ENCODE measurements at regions not wholly inside any gene's neighbourhood (a gene's known extent, or its start where the extent isn't known, plus 50 kb on each side); places are given as distances from the start of the nearest gene placed in this dataset.

- no peak for DNase-seq (ENCODE audit: low read depth)
Measured at GRCh38 chr22:27639248-27640086, 162.1 kb downstream of the MN1 start.

DNA sequence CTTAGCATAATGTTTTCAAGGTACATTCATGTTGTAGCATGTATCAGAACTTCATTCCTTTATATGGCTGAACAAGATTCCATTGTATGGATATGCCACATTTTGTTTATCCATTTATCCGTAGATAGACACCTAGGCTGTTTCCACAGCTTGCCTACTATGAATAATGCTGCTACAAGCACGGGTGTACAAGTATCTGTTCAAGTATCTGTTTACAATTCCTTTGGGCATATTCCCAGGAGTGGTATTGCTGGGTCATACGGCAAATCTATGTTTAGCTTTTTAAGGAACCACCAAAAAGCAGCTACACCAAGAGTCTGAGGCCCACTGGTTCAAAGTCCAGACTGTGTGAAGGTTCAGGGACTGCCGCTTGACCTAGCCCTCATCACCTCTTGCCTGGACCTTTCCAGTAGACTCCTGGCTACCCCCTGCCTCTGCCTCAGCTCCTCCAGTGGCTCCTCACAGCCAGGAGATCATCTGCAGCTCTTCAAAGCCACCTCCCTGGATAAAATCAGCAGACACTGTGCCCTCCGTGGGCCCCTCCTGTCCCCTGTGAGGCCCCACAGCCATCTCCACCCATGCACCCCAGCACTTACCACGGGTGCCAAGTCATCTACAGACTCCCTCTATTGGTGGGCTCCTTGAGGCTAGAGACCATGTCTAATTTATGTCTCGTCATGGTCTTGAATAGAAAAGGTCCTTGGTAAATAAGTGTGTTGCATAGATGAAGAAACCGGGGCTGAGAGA lies 160.3 kb downstream of the MN1 start:
- no peak for DNase-seq (ENCODE audit: low read depth)

- DNase-seq (ENCODE audit: low read depth) = no peak
Measured at GRCh38 chr22:27642104-27642800, 159.3 kb downstream of the MN1 start.

GRCh38 chr22:27643907-27644306 lies 157.6 kb downstream of the MN1 start:
- no peak for DNase-seq (ENCODE audit: low read depth)

DNA sequence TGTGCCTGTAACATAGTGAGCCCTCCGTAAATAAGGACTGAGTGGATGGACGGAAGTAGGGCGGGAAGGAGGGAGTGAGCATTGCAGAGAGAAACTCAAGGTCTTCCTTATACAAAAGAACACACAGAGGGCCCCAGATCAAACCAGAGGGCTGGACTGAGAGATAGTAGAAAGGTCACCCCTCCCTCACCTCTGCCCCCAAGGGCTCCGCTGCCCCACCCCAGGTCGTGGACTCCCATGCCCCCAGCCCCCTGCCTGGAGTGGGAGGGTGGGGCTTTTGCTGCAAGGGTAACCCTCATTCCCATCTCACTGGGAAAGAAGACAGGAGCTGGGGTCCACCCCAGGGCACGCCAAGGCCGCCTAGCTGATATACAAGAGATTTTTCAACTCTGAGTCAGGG lies 157.0 kb downstream of the MN1 start:
- no peak for DNase-seq (ENCODE audit: low read depth)

DNA sequence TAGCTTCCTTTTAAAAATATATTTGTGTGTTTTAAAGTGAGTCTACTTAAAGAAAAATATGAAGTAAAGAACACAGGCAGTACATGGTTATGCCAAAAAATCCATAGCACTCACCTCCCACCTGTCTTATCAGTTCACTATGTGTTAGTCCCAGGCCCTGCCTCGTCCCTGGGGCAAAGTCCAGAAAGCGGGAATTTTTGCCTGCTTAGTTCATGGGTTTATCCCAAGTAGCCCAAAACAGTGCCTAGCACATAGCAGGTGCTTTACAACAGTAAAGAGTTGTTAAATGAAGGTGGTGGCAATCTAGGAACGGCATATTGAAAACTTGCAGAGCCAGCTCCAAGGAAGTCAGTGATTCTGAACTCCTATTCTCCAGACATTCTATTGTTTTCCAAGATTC lies 154.0 kb downstream of the MN1 start:
- DNase-seq (ENCODE audit: low read depth) = no peak

DNA sequence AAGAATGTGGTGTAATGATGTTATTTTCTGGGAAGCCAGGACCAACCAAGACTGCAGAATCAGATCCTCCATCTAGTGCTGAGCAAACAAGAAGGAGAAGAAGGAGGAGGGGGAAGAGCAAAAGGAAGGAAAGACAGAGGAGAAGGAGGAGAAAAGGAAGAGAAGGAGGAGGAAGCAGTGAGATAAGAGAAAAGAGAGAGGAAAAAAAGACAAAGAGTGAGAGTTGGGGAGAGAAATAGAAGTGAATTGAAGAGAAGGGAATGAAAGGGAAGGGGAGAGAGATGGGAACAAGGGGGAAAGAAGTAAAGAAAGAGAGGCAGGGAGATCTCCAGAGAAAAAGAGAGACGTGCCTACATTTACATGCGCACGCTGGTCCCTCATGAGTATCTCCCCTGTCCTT lies 153.5 kb downstream of the MN1 start:
- no peak for DNase-seq (ENCODE audit: low read depth)

DNA sequence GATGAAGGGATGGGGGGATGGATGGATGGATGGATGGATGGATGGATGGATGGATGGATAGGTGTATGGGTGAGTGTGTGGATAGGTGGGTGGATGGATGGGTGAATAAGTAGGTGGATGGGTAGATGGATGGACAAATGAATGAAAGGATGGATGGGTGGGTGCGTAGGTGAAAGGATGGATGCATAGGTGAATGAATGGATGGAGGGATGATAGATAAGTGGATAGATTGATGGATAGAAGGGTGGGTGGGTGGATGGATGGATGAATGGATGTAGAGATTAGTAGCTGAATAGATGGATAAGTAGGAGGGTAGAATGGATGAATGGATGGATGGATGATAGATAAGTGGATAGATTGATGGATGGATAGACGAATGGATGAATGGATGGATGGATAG lies 152.7 kb downstream of the MN1 start:
- DNase-seq (ENCODE audit: low read depth) = no peak

DNA sequence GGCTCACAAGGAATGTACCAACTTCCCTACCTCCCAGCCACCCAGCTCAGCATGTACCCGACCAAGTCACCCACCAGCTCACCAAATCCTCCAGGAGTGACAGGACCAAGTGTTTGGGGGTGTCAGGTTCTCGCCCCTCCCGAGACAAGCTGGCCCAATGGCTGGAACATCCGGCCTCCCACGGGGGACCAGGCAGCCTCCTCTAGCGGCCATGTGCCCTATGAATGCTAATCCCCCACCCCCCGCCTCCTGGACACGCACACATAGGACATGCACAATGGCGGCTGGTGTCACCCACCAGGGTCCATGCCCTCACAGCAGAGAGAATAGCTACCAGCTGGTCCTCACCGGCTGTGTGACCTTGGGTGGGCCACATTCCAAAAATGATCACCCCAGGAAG lies 151.0 kb downstream of the MN1 start:
- no peak for DNase-seq (ENCODE audit: low read depth)

DNA sequence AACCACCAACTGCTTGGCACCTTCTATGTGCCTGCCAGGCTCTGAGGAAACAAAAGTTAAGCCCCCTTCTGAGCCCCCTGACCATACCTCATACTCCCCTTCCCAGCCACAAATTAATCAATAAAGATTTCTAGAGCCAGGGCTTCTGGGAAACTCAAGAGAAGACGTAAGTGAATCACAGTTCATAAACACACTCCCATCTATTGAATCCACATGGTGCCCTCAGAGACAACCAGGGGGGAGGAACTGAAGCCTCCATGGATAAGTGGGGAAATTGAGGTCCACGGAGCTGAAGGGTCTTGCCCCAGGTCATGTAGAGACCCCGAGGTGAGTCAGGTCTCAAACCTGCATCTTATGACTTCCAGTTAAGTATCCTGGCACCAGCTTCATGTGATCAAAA lies 150.6 kb downstream of the MN1 start:
- no peak for DNase-seq (ENCODE audit: low read depth)

- no peak for DNase-seq (ENCODE audit: low read depth)
Measured at GRCh38 chr22:27651486-27651885, 150.1 kb downstream of the MN1 start.

DNA sequence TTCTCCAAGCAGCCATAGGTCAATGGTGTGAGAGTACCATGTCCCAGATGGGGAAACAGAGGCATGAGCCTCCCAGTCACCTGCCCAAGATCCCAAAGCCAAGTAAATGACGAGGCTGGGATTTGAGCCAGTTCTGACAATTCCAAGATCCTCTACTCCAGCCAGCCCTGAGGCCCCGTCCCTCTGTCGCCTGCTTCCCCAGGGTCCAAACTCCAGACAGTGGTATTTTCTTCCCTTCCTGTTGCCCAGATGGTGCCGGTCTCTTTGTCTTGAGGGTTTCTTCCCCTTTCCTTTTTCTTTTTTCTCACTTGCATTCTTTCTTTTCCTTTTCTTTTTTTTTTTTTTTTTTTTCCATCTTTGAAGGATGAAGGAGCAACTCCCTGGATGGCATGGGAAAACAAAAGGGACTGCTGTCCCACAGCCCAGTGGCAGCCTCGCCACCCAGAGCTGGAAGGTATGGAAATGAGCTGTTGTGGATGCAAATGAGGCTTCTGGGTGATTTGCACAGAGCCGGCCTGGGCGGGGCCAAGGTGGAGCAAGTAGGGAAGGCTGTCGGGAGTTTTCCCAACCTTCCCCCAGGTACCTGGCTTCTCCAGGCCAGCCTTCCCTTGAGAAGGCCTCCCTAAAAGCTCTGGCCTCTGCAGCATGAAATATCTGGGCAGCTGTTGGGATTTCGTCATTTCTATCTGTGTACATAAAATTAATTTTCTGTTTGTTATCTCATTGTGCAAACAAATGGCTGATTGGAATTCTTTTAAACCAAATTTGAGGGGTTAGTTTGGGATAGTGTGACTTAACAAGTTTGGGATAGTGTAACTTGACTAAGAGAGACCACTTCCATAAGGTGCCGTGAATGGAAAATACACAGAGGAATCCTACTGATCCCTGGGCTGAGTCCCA lies 146.8 kb downstream of the MN1 start:
- no peak for DNase-seq (ENCODE audit: low read depth)

DNA sequence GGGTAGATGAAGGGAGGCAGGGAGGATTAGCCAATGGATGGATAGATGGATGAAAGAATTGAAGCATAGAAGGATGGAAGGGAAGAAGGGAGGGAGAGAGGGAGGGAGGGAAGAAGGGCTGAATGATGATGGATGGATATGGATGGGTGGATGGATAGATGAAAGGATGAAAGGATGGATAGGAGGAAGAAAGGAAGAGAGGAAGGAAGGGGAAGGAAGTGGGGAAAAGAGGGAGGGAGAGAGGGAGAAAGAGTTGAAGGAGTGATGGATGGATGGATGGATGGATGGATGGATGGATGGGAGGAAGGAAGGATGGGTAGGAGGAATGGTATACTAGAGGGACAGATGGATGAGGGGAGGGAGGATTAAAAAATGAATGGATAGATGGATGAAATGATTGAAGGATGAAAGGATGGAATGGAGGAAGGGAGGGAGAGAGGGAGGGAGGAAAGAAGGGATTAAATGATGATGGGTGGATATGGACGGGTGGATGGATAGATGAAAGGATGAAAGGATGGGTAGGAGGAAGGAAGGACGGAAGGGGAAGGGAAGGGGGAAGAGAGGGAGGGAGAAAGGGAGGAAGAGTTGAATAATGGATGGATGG lies 145.9 kb downstream of the MN1 start:
- DNase-seq (ENCODE audit: low read depth) = no peak

DNA sequence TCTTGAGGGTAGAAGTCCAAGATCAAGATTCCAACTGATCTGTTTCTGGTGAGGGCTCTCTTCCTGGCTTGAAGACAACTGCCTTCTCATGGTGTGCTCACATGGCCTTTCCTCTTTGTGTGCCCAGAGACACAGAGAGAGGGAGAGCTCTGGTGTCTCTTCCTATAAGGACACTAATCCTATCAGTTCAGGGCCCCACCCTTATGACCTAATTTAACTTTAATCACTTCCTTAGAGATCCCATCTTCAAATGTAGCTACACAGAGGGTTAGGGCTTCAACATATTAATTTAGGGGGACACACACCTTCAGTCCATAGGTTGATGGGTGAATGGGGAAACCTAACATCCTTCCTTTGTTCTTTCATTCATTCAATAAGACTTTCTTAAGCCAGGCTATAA lies 144.6 kb downstream of the MN1 start:
- no peak for DNase-seq (ENCODE audit: low read depth)

DNA sequence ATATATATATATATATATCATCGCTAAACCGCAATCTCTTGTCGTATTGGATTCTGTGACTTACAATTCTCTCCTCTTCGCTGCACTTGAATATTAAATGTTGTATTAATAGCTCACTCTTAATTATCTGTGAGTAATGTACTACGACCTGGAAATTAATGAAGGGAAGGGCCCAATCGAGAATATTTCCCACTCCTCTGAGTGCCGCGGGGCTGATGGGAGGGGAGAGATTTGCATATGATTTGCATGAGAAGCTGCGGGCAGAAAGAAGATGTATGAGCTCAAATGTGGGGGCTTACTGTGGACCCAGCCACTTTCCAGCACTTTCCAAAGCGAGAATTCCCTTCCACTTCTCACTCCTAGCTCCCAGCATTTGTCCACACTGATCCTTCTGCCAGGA lies 141.2 kb downstream of the MN1 start:
- no peak for DNase-seq (ENCODE audit: low read depth)

GRCh38 chr22:27662359-27663301 lies 138.9 kb downstream of the MN1 start:
- DNase-seq (ENCODE audit: low read depth) = no peak

GRCh38 chr22:27663812-27664211 lies 137.7 kb downstream of the MN1 start:
- DNase-seq (ENCODE audit: low read depth) = no peak

DNA sequence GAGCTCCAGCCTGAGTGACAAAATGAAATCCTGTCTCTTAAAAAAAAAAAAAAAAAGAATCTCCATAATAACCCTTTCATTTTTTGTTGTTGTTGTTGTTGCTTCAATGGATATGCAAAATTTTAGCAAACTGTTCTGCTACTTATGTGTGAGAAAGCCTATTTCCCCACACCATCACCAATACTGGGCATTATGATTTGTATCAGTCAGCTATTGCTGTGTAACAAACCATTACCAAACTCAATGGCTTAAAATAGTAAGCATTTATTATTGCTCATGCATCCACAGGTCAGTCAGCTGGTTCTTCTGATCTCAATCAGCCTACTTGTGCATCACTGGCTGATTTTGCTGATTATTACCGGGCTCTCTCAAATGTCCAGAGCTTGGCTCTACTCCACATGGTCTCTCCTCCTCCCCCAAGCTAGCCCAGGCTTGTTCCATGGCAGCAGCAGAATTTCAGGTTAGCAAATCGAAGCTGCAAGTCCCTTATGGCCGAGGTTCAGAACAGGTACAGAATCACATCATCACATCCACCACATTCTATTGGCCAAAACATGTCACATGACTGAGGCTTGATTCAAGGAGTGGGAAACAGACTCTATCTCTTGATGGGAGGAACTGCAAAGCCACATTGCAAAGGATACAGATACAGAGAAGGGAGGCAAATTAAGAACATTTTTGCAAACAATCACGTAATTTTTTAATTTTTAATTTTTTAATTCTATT lies 135.1 kb downstream of the MN1 start:
- no peak for DNase-seq (ENCODE audit: low read depth)

DNA sequence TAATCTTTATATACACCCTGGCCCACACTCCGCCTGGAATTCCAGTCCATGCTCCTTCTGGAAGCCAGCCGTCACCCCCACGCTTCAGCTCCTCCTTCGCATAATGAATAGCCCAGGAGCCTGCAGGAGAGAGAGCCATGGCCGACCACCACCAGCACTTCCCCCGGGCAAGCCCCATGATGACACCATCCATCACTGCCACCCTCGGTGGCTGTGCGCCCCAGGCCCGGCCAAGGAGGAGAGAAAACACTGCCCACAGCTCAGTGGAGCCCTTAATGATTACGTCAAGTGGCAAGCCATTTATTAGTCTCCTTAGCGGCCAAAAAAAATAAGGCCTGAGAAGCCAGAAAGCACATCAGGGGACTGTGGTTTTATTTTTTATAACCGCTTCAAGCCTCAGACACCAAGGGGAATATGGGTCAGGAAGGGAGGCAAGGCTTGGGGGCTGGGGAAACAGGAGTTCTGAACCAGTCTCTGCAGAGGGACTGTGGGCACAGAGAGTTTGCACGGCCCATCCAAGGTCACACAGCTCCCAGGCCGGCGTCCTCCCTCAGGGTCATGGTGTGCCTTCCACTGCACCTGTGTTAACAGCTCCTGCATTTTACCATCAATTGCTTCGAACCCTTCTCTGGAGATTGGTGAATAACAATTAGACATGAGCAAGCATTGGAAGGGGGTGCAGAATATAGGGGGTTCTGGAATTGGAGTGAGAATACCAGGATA lies 134.3 kb downstream of the MN1 start:
- no peak for DNase-seq (ENCODE audit: low read depth)

Measured in activated T-cell treated with anti-CD3 and anti-CD28 coated beads for 24 hours (primary cell).